ENCODE measurements at regions not wholly inside any gene's neighbourhood (a gene's known extent, or its start where the extent isn't known, plus 50 kb on each side); places are given as distances from the start of the nearest gene placed in this dataset.
A peak's percentile ranks its signal among the peaks of the same experiment; 100 is the strongest.
"Not testable (repeated sequence)": the region's sequence is repeated elsewhere in the genome, so short reads cannot be mapped to it uniquely, and the experiment has no call there.

DNA sequence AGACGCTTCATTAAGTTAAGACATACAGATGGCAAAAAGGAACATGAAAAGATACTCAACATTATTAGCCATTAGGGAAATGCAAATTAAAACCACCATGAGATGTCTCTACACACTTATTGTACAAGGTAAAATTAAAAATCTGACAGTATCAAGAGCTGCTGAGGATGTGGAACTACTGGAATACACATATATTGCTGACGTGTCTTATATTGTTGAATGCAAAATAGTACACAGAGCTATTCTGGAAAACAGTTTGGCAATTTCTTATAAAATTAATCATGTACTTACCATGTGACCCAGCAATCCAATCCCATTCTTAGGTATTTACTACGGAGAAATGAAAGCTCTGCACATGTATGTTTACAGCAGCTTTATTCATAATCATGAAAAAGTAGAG is 742.5 kb downstream of the TBC1D22A start:
- DNase-seq: no peak

DNA sequence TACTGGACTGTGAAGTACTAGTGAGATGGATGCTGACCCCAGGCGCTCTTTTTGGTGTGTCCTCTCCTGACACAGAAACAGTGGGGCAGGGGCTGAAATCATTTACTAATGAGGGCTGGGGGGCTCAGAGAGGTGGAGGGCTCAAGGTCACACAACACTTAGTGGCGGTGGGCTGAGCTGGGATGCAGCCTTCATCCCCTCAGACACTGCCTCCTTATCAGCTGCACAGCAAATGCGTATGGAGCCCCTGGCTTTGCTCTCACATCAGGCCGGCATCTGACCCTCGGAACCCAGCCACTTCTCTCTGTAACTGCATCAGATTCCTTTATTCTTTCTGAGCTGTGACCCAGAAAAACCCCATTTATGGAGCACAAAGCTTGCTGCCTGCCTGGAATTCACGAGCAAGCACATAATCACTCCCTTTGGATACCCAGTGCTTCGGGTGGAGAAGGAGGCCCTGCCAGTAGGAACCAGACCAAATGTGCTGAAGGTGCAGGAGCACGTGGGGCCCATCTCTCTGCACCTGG is 736.6 kb downstream of the TBC1D22A start:
- DNase-seq: no peak

DNA sequence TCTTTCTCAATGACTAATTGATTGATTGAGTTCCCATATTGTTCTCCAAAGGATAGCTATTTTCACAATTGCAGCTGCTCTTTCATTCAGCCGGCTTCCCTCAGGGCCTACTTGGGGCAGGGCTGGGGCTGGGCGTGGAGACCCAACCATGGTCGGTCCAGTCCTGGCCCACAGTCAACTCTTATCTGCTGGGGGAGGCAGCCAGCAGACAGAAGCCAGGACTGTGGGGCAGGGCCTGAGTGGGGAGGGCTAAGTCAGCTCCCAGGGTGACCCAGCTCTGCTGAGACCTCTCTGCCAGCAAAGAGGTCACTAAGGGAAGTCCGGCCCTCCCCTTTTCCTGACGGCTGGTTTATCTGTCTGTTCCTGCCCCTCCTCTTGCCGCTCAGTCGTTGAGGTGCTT is 735.2 kb downstream of the TBC1D22A start:
- DNase-seq: no peak

DNA sequence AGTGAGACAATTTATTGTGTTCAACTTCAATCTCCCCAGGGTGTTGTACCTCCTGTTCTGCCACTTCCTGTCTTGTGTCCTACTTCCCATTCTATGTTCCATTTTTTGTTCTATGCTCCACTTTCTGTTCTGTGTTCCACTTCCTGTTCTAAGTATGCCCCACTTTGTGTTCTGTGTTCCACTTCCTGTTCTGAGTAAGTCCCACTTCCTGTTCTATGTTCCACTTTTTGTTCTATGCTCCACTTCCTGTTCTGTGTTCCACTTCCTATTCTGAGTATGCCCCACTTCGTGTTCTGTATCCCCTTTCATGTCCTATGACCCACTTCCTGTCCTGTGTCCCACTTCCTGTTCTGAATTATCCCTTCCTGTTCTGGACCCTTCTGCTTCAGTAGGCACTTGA is 732.7 kb downstream of the TBC1D22A start:
- DNase-seq: no peak

DNA sequence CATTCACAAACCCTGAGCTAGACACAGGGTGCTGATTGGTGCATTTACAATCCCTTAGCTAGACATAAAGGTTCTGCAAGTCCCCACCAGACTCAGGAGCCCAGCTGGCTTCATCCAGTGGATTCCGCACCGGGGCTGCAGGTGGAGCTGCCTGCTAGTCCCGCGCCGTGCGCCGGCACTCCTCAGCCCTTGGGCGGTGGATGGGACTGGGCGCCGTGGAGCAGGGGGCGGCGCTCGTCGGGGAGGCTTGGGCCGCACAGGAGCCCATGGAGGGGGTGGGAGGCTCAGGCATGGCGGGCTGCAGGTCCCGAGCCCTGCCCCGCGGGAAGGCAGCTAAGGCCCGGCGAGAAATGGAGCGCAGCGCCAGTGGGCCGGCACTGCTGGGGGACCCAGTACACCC is 725.7 kb downstream of the TBC1D22A start:
- not testable (repeated sequence) for DNase-seq

DNA sequence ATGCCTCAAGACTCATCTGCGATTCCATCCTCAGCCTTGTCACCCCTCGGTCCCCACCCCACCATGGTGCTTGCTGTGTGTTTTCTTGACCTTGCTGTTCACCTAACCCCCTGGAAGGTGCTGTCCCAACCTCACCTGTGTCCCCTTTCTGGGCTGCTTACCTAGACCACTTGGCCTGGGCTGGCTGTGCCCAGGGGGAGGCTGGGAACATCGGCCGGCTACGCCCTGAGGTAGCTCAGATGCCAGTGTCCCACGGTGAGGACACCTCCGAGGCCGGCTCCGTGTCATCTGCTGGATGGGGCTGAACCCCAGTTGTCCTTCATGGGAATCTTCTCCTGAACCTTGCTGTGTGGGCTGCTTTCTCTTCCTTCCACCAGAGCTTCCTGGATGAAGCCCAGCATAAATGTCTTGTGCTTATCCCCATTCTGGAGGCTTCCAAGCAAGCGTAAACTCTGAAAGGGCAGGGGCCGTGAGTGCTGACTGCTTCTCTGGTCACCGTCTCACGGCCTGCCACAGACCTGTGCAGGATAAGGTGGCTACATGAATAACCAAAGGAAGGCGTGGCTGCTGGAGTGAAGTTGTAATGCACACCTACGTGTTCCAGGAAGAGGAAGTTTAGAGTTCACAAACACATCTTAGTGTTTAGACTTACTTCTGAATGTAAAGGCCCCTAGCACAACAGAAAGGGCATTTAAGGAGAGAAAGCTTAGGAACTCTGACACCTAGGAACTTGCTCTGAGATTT is 724.3 kb downstream of the TBC1D22A start:
- no peak for DNase-seq

DNA sequence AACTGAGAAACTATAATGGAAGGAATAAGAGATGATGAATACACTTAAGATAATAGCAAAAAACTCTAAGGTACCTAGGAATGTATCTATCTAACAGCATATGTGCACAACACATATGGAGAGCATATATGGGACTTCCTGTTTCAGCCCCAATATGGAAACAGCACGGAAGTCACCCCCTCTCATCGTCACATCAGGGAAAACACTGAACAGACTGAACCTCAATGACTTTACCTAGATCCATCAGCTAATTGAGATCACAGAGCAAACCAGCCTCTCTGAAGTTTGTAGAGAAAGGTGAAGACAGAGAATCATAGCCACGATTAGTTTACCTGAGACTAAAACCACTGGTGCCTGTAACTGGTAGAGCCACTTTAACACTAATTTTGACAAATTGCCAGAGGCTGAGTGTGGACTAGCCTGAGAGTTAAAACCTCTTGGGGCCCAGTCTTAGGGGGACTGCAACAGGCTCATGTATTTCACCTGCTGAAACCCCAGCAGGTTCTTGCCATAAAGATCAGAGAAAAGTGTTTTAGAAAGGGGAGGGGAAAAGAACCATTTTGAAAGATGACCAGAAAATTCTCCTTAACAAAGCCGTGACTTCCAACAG is 722.6 kb downstream of the TBC1D22A start:
- peak; percentile 21 for DNase-seq

DNA sequence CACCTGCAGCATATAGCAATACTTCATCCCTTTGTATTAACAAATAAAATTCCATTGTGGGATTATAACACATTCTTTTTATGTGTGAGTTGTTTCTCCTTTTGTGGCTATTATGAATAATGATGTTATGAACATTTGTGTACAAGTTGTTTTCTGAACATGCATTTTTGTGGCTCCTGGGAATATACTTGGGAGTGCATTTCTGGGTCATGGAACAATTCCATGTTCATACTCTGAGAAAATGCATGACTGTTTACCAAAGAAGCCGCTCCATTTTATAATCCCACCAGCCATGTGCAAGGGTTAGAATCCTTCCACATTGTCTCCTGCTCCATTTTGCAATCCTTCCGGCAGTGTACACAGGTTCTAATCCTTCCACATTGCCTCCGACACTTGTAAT is 713.8 kb downstream of the TBC1D22A start:
- DNase-seq: no peak

DNA sequence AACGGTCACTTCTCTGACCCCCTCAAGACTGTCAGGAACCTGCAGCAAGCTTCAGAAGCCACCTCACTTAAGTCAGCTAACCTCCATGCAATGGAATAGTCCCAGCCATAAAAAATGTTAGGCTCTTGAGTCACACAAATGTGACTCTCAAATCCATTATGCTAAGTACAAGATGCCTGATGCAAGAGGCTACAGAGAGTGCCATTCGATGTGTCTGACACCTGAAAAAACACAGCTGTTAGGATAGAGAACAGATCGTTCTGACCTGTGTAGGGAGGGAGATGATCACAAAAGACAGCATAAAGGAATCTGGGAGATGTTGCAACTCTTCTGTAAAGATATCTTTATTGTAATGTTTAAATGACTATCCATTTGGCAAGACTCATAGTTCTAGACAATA is 712.4 kb downstream of the TBC1D22A start:
- no peak for DNase-seq

DNA sequence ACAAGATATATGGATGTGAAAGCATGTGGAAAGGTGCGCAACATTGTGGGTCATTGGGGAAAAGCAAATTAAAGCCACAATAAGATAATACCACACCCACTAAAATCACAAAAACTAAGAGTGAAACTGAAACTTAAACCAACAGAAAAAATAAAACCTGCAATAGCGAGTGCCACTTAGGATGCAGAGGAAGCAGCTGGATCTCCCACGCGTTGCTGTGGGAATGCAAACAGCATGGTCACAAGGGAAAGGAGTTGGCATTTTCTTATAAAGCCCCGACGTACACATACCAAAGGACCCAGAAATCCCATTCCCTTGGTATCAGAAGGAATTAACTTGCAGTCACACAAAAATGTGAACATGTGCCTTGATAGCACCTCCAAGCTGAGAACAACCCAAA is 712.0 kb downstream of the TBC1D22A start:
- DNase-seq: no peak

DNA sequence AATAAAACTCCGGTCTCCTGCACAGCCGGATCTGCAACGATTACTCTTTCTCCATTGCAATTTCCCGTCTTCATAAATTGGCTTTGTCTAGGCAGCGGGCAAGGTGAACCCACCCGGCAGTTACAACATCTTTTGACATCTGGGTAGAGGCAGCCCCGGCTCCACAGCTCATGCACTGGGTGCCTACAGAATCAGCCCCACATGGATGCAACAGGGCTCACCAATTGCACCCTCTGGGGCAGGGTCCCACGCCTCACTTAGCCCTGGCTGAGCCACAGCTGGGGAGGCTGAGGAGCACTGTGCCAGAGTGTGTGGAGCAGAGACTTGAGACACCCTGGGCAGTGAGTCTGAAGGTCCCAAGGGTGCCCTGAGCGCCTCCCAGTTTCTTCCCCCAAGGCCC is 710.2 kb downstream of the TBC1D22A start:
- DNase-seq: no peak

DNA sequence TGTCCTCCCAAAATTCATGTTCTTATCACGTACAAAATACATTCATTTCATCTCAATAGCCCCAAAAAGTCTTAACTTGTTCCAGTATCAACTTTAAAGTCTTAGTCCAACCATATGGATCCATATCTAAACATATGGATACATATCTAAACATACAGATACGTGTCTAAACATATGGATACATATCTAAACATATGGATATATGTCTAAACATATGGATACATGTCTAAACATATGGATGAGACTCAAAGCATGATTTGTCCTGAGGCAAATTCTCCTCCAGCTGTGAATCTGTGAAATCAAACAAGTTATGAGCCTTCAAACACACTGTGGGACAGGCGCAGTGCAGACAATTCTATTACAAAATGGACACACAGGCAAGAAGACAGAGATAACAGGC is 709.0 kb downstream of the TBC1D22A start:
- DNase-seq: no peak

DNA sequence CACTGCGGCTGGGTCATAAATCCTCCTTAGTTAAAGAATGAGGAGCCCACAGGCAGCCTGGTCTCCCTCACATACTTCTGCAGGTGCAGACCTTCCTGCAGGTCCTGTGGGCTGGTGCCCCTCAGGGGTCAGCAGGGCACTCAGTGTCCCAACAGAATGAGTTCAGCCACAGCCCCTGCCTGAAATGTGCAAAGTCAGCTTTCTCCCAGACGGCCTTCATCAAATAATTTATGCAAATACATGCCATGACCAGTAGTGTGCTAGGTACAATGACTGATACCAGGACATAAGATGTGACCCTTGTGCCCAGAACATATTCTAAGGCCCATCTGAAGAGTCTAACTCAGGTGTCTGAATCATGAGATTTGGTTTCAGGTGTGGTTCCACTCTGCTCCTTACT is 703.4 kb downstream of the TBC1D22A start:
- DNase-seq: no peak

DNA sequence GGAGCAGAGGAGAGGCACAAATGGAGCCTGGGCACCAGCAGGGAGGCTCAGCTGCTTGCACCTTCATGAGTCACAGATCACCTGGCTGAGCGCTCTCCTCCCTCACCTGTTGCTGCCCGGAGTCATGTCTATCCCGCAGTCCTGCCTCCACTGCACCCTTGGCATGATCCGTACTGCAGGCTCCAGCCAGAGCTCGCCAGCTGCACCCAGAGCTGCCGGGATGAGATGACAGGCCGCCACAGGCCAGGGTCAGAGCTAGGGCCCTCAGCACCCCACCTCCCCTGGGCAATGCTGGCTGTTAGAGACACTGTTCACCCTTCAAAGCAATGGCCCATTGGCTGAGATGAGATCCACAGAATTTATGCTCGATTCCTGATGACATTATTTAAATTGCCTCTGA is 702.8 kb downstream of the TBC1D22A start:
- DNase-seq: no peak

DNA sequence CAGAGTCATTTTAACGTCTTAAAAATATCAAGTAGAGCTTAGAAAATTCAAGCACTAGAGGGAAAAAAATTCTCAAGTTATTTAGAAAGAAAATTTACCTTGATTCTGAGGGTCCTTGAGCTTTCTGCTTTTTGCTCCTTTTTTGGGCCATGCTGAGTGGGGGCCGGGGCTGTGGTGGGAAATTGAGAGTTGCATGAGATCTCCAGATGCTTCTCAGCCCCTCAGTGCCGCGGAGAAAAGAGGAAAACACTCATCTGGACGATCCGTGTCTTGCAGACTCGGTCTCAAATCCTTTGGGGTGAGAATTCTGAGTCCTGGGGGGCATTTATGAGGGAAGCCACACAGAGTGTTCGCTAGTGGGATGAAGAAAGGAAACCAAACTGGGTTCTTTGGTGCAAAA is 700.8 kb downstream of the TBC1D22A start:
- DNase-seq: no peak

DNA sequence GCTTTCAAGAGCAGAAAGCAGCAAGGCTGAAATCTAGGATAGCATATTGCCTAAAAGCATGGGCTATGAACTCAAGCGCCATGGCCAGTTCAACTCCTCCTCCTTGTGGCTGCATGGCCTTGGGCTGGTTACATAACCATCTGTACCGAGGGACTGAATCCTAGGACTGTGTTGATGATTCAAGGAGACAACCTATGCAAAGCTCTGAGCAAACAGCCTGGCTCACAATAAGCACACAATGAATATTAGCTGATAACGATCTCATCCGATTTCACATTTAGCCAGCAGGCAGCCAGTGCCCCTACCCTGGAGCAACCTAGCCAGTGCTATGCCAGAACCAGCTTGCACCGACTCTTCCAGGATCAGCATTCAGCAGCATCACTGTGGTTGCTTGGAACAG is 698.4 kb downstream of the TBC1D22A start:
- DNase-seq: no peak

DNA sequence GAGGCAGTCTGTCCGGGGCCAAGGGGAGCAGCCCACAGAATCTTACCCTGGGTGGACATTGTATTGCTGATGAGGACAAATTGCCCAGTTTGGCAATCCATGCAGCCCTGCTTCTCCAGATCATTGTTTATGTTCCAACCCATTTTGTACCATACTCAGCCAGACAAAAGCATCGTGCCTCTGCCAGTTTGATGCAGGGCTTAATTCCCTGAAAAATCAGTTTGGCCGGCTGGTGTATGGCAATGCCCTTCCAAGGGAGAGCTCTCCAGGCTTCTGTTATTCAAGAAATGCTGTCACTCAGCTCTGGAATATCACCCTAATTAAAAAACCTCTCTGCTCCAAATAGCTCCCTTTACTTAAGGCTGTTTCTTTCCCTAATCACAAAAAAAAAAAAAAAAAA is 697.7 kb downstream of the TBC1D22A start:
- no peak for DNase-seq

DNA sequence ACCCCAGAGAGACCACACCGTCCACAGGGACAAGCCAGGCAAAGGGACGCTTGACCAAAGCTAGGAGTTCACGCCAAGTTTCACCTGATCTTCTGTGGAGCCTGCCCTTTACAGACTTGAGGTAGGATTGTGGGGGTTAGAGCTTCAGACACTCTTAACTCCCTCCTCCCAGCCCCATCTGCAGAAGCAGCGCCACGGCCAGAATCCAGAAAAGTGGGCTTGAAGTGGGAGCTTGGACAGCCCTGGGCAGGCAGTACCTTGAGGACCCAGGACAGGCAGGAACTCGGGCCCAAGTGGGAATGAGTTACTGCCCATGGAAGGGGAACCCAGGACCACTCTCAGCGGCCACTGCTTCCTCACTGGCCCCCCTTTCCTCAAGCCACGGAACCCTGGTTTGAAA is 695.9 kb downstream of the TBC1D22A start:
- DNase-seq: no peak

DNA sequence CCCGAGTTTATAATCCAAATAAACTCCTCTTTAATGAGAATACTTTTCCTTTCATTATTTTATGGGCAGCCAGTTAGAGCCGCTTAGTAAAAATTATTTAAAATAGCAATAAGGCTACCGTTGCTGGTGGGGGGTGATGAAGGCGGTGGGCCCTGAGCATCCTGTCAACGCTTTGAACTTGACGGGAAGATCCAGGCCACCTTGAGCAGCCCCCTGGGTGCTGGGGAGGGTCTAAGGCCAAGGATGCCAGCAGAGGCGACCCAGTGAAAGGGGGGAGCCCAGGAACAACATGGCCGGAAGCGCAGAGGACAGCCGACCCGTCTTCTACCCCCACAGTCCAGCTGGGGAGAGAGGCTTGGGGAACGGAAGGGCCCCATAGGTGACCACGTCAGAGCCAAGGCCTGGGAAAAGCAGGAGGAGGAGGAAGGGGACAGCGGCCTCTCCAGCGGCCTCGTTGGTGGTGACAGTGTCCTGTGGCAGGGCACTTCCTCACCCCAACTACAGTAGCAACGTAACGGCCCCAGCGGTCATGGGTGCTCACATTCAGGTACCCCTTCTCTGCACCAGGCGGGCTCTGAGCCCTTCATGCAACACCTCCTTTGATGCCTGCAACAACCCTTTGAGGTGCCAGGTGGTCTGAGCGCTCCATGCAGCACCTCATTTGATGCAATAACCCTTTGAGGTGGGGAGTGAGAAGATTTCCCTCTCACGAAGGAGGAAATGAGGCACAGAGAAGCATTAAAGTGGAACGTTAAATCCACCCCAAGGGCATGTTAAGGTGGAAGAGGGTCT is 695.3 kb downstream of the TBC1D22A start:
- no peak for DNase-seq

DNA sequence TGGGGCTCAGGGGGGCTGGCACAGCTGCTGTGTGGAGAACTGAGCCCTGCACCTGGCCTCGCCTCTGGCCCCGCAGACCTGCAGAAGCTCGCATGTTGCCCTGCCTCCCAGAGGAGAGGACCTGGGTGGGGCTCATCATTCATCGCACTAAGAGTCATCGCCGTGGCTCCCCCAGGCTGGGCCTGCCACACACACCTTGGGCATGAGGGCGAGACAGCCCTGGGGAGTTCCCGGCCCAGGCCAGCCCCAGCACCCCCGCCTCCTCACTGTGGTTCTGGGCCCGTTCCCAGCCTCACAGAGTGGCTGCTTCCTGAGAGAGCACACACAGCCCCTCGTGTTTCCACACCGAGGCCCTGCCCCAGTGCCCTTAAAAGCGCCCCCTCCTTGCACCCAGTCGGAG is 694.6 kb downstream of the TBC1D22A start:
- DNase-seq: no peak

DNA sequence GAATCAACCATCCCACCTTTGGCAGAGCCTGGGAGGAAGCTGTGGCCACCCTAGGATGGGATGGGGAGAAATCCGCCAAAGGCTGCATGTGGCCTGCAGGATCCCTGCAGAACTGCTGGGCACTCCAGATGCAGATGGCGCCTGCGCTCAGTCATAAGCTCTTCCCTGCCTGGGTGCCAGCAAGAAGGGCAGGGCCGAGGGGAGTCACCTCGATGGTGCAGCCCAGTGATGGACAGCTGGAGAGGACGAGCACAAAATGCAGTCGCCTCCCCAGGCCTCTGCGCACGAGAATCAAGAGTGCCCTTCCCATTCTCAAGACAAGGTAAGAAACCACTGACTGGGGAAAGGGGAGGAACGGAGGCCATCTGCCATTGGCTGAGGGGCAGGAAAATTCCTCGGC is 693.6 kb downstream of the TBC1D22A start:
- DNase-seq: no peak

DNA sequence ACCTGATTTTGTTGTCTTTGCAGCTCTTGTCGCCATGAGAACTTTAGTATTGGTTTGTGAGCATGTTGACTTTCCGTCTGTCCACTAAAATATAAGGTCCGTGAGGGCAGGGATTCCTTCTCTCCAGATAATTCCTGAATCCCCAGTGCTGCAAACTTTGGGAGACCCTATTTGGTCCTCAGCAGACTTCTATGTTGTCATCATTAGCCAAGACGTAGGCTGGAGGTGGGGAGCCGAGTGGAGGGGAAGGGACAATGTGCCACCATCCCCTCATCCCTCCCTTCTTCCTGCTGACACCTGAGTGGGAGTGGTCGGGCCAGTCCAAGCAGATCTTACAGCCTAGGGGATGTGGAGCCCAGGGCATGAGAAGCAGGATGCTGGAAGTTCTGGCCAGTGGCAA is 690.6 kb downstream of the TBC1D22A start:
- no peak for DNase-seq

DNA sequence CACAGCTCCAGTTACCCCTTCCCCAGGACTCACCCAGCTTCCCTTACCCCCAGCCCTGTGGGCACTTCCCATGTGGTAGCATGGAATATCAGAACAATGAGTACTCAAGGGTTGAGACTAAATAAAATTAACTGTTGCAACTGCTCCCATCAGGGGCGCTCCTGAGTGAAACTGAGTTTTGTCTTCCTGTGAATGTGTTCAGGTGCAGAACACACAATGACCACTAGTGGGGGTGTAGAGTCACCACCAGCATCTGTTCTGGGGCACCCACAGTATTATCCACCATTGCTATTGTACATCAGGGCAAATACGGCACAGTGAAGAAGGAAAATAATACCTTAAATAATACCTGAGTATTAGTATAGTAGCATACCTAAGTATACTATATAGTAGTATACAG is 689.7 kb downstream of the TBC1D22A start:
- no peak for DNase-seq

DNA sequence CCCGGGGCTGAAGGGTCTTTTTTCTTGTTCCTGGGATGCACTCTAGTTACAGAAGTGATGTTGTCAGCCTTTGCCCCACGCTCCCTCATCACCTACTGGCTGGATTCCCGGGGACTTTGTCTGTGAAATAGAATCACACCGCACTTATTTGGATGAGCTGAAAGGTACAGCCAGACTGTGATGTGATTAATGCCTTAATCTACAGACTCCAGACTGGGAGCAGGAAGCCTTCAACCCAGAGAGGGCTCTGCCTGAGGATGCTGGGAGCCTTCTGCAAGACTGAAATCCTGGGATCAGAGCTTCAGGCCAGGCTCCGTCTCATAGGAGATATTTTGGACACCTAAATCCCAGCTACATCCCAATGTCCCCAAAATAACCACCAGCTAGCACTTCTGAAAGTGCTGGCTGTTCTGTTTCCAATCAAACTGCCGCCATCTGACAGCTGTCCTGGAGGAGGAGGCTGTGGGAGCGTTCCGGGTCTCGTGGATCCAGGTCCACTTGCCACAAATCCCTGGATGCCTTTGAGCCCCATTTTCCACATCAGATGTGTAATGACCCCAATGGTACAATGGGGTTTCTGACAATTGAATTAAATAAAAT is 688.5 kb downstream of the TBC1D22A start:
- no peak for DNase-seq

Measured in NCI-H345 (cell line).